Umbilical cord (tissue), 1 donor: ENCODE measurements at regions not wholly inside any gene's neighbourhood (a gene's known extent, or its start where the extent isn't known, plus 50 kb on each side); places are given as distances from the start of the nearest gene placed in this dataset.

ENCODE experiments used
- DNase-seq: peaks from one replicate; pipeline ENCODE4 v3.0.0-alpha.2; 2015; ENCODE audit warnings: low spot score

DNA sequence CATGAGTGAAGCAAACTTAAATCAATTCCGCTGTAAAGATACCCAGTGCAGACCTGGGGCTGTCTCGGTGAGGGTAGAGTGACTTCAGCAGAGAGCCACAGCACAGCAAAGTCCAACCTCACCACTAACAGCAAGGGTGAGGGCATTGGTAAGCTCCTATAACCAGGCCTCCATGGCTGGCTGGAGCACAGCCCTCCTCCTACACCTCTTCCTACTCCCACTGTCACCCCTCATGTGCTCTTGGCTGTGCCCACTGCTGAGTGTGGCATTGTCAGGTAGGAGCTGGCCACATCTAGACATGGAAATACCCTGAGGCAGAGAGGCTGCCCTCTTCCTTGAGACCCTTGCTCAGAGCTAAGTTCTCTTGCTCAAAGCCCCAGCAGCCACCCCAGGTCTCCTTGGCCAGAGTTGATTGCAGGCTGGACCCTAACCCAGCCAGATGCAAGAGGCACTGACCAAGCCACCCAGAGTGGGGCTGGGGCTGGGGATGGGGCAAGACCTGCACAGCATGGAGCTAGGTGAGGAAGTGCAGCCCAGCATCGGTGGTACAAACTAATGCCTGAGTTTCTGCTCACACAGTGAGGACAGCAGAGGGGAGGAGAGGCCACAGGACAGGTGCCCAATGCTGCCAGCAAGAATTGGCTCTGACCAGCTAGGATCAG lies 77.6 kb upstream of the RAB6C start:
- no peak for DNase-seq

DNA sequence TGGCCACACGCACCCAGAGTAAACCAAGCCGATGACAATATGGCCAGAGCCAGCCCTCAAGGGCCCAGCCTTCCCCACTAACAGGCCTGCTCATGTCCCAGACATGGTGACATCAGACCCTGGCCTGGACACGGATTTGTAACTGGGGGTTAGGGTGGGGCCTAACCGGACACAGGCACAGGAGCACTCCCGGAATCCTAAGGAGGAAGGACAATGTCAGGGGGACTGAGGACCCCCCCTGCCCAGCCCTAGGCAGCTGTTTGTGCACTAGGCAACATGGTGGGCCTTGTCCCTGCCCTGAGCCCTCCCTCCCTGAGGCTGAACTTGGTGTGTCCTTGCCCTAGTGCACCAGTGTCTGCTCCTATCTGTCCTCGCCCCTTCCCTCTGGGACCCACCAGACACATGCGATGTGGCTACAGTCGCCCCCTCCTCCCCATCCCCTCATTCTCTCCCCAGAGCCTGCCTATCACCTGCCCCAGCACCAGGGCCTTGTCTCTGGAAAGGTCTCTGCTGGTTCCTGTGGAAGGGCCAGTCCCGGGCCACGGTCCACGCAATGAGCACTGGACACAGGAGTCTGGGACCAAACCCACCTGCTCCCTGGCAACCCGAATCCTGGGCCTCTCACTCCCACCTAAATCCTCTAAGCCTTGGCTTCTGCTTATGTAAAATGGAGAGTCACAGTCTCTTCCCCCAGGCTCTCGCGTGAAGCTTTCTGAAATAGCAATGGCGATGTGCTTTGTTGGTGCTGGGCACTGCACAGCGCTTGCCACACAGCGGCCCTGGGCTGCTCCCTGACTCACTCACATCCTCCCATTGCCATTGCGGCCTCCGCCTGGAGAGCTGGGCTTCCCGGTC lies 76.5 kb upstream of the RAB6C start:
- DNase-seq: no peak

DNA sequence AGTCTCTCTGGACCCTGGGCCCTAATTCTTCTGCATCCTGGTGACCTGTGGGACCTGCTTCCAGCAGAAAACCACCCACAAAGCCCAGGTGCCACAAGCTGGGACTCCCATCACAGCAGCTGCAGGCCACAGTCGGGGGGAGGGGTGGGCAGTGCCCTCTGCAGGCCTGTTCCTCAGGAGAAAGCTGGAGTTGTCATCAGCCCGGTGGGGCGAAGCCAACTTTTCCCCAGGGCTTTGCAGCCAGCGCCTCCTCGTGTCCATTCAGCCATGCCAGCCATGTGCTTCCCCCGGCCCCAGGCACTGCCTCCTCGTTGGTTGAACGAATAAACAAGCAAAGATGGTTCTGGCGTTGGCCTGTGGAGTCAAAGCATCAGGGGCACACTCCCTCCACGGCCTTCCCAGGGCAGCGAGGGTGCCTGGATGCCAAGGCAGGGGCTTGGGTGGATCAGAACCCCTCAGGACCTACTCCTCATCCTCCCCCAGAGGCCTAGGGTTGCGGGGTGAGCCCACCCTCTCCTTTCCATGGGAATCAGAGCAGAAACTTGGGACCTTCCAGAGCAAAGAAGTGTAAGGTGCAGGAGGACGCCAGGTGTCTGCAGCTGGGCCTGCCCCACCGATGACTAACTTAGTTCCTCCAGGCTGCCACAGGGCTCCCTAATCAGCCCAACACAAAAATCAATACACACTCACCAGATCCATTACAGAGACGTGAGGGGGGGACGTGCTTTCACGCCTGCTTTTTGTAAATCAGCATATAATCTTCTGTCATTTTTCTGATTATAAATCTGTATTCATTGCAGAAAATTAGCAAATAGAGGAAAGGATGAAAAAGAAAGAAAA lies 75.7 kb upstream of the RAB6C start:
- DNase-seq: no peak

- DNase-seq: no peak
Observed at GRCh38 chr2:129904532-129905446, 74.7 kb upstream of the RAB6C start.

GRCh38 chr2:129905664-129906081 lies 73.8 kb upstream of the RAB6C start:
- DNase-seq: no peak

- no peak for DNase-seq
Observed at GRCh38 chr2:129906139-129906860, 73.2 kb upstream of the RAB6C start.

DNA sequence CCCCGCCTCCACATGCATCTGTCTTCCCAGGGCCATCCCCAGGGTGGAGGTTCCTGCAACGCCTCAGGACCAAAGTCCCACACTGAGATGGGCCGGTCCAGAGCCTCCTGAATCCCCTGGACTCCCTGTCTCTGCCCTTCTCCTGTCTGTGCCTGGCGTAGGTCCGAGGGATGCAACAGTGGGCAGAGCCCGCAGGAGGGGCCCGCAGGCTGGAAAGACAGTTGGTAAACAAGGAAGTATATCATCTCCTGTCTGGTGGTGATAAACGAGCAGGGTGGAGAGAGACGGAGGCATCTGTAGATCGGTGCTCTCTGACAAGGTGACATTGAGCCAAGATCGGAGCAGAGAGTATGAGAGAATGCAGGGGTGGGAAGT lies 72.6 kb upstream of the RAB6C start:
- DNase-seq: no peak

GRCh38 chr2:129907256-129907998 lies 72.0 kb upstream of the RAB6C start:
- DNase-seq: no peak

DNA sequence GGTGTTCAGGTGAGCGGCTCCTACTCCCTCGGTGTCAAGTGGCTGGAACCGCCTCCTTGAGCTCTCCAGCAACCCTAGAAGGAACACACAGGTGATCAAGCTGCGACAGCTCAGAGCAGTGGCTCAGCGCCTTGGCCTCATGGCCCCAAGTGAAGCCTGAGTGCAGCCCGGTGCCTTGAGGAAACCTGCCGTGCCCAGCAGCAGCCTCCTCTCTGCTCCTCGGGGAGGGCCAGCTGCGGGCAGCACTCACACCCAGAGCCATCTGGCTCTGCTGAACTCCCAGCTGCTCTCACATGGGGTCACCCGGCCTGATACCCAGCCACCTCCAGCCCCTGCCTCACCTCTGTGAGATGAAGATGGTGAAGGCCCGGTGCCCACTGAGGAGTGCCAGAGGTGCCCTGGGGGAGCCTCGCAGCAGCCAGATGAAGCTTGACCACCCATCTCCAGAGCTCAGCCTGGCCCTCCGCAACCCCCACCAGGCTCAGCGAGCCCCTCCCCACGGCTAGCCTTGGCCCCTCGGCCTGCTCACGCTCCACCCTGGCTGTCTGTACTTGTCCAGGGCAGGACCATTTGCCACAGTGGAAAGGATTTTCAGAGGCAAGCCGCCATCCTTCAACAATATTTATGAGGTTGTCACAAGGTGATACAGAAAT lies 70.6 kb upstream of the RAB6C start:
- DNase-seq: no peak

DNA sequence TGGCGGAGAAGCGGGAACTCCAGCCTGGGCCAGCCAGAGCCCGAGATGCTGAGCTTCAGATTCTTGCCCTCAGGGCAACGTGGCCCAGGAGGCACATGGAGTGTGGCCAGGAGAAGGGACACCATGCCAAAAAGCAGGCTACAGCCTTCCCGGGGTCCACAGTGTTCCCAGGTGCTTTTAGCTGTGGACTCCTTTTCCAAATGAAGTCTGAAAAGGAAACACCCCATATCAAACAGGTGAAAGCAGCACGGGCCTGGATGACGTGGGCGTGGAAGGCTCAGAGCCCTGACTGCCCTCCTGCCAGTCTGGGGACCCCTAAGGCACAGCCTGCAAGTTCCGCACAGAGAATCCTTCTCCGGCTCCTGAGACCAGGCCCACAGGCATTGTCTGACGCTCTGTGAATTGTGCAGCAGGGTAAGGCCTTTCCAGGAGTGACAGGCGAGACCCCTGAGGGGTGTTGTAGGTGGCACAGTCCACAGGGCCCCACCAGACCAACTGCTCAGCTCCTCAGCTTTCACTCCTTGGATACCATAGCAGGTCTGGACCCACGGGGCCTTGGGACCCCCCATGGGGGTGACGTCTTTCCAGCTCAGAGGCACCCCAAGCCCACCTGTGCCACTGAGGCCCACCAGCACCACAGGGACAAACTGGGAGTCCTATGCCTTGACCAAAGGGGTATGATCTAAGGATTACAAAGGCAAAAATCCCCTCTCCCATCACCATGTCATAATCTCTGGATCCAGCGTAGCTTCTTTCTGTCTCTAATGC lies 69.6 kb upstream of the RAB6C start:
- no peak for DNase-seq

DNA sequence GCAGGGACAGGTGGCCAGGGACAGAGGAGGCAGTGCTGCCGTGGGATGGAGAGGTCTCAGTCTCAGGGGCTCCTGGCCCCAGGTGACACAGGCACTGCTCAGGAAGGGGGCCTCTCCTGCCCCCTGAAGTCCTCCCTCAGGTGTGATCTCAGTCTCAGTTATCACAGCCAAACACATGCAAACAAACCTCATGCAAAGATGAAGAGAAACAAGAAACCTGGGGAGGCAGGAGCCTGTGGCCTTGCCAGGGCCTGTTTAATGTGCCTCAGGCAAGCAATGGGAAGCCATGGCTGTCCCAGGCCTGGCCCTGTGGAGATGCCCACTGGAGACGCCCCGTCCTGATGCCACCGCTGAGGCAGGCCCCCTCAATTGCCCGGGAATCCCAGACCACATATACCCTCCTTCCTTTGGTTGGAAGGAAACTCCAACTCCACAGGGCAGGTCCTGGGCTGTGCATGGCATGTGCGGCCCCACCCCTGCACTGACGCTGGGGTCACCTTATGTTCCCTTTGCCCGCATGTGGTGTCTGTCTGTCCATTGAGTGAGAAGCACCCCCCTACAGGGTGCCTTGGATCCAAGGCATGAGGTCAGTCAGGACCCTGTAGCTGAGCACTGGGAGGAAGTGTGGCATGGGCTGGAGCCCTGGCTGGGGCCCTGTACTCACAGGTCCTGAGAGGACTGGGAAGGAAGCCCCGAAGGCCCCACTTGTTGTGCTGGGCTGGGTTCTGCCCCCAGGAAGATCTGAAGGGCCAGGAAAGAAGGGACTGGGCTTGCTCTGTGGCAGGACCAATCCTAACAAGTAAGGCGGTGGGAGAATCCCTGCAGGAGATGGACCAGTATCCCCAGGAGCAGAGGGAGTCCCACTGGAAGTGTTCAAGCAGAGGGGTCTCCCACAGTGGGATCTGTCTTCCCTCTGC lies 68.8 kb upstream of the RAB6C start:
- DNase-seq: no peak

- DNase-seq: no peak
Observed at GRCh38 chr2:129911363-129912065, 68.0 kb upstream of the RAB6C start.

- DNase-seq: no peak
Observed at GRCh38 chr2:129912066-129912820, 67.2 kb upstream of the RAB6C start.

DNA sequence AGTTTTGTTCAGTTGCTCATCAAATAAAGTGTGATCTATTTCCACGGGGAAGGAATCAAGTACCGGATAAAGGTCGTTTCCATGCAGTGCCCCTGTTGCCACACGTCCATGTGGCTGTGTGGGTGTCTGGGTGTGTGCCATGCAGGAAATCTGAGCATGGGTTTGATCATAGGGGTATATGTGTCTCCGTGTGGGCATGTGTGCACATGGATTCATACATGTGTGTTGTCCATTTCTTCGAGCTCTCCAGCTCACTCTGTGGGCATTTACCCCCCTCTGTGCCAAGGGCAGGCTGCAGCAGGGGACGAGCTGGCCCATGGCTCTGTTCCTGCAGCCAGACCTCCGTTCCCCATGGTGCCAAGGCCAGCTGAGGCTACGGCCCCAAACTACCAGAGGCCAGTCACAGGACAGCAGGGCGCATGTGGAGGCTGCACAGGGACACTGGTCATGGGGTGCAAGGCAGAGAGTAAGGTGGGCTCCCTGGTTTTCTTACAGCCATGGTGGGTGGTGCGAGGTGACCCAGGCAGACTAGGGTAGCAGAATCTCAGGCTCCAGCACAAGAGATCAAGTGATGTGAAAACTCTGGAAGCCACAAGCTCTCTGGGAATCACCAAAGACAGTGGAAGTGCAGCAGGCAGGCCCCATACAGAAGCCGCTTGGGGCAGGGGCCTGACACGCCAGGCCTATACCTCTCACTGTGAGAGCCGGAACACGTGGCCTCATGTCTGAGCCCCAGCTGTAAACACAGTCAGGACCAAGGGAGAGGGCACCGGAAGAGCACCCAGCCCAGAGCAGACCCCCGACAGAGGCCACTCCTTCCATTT lies 66.4 kb upstream of the RAB6C start:
- DNase-seq: no peak
